HL-60 (cell line): ENCODE measurements at regions not wholly inside any gene's neighbourhood (a gene's known extent, or its start where the extent isn't known, plus 50 kb on each side); places are given as distances from the start of the nearest gene placed in this dataset.

Experiments
- DNase-seq, 2 experiments: peaks; one replicate each; pipeline ENCODE4 v3.0.0-alpha.2; 2010 to 2020; ENCODE audit warnings: low read depth in 1 of 2, low spot score in 1 of 2
- H3K27ac ChIP-seq: fragments of 250-450 bp; sonication (Bioruptor Pico); replicated peaks from 2 replicates; pipeline ENCODE4 v1.5.1; 2020; ENCODE audit warnings: mild to moderate bottlenecking, moderate library complexity
- H3K27me3 ChIP-seq: fragments of 250-450 bp; sonication (Bioruptor Pico); 2 replicates; pipeline ENCODE4 v1.5.1; 2021; ENCODE audit warnings: mild to moderate bottlenecking, moderate library complexity; ENCODE audit not compliant: insufficient read depth, poor library complexity, severe bottlenecking
- H3K4me3 ChIP-seq: replicated peaks from 2 replicates; pipeline ENCODE4 v1.5.1; 2011; ENCODE audit warnings: mild to moderate bottlenecking, control low read depth, low read length; ENCODE audit not compliant: insufficient read depth
- CTCF ChIP-seq: IDR thresholded peaks from one replicate; pipeline ENCODE4 v1.5.1; 2011; ENCODE audit warnings: low read length, control low read depth, inconsistent platforms; ENCODE audit not compliant: insufficient read depth
- GABPA ChIP-seq: IDR thresholded peaks from 2 replicates; pipeline ENCODE4 v1.6.1; 2012; ENCODE audit warnings: low read depth
- POLR2AphosphoS5 ChIP-seq: IDR thresholded peaks from 2 replicates; pipeline ENCODE4 v1.6.1; 2012; ENCODE audit warnings: low read depth
- REST ChIP-seq: IDR thresholded peaks from 2 replicates; pipeline ENCODE4 v1.6.1; 2012; ENCODE audit warnings: low read depth; ENCODE audit not compliant: insufficient replicate concordance
- SPI1 ChIP-seq: IDR thresholded peaks from 2 replicates; pipeline ENCODE4 v1.6.1; 2012; ENCODE audit warnings: low read depth, mild to moderate bottlenecking, borderline replicate concordance

- TF ChIP-seq GABPA, result no peak
- TF ChIP-seq SPI1, result no peak
- no peak for TF ChIP-seq POLR2AphosphoS5
- TF ChIP-seq CTCF, result no peak
- no peak for TF ChIP-seq REST
- Histone ChIP-seq H3K27me3 (no peaks in the 10 kb centered on the region), H3K4me3 (no peak overlapping the region), H3K27ac (no peak overlapping the region)
- DNase-seq, result no peak
Observed at GRCh38 chr18:70448588-70448987, 159.7 kb downstream of the SOCS6 start.

- no peak overlapping the region for H3K27ac ChIP-seq
- H3K4me3 ChIP-seq, result no peak overlapping the region
- DNase-seq, result no peak
- no peaks in the 10 kb centered on the region for H3K27me3 ChIP-seq
- TF ChIP-seq REST, result no peak
- no peak for TF ChIP-seq GABPA
- no peak for TF ChIP-seq CTCF
- no peak for TF ChIP-seq POLR2AphosphoS5
- TF ChIP-seq SPI1, result no peak
Observed at GRCh38 chr18:70446063-70446462, 157.2 kb downstream of the SOCS6 start.

GRCh38 chr18:70442933-70443332, 154.1 kb downstream of the SOCS6 start:
- TF ChIP-seq SPI1 (no peak), GABPA (no peak), POLR2AphosphoS5 (no peak), CTCF (no peak), REST (no peak)
- Histone ChIP-seq H3K27ac (no peak overlapping the region), H3K27me3 (no peaks in the 10 kb centered on the region), H3K4me3 (no peak overlapping the region)
- DNase-seq, result no peak
